Type B pancreatic cell (in vitro differentiated cells): ENCODE measurements at regions not wholly inside any gene's neighbourhood (a gene's known extent, or its start where the extent isn't known, plus 50 kb on each side); places are given as distances from the start of the nearest gene placed in this dataset.
A peak's percentile ranks its signal among the peaks of the same experiment; 100 is the strongest.
"Not testable (repeated sequence)": the region's sequence is repeated elsewhere in the genome, so short reads cannot be mapped to it uniquely, and the experiment has no call there.

Experiments
- DNase-seq: peaks from one replicate; pipeline ENCODE4 v3.0.0; 2021; ENCODE audit warnings: mixed read lengths; ENCODE audit not compliant: unreplicated experiment; ENCODE audit errors: extremely low spot score
- H3K27ac Mint-ChIP-seq: 2 replicates; pipeline ENCODE4 v1.8.0; 2021; ENCODE audit warnings: mild to moderate bottlenecking, mixed read lengths
- H3K27me3 Mint-ChIP-seq: 2 replicates; pipeline ENCODE4 v1.8.0; 2021; ENCODE audit warnings: mixed read lengths
- H3K36me3 Mint-ChIP-seq: 2 replicates; pipeline ENCODE4 v1.8.0; 2021; ENCODE audit warnings: mixed read lengths
- H3K4me1 Mint-ChIP-seq: one replicate; pipeline ENCODE4 v1.8.0; 2021; ENCODE audit warnings: mixed read lengths; ENCODE audit not compliant: unreplicated experiment
- H3K4me3 Mint-ChIP-seq: 2 replicates; pipeline ENCODE4 v1.8.0; 2021; ENCODE audit warnings: mild to moderate bottlenecking, mixed read lengths
- H3K9me3 Mint-ChIP-seq: 2 replicates; pipeline ENCODE4 v1.8.0; 2021; ENCODE audit warnings: mixed read lengths
- CTCF ChIP-seq: fragments of 200-600 bp; sonication (generic); conservative IDR thresholded peaks from 2 replicates; pipeline ENCODE4 v1.5.0; 2021; ENCODE audit warnings: antibody characterized with exemption, mild to moderate bottlenecking

- peaks cover 6% of the 10 kb centered on the region for H3K9me3 Mint-ChIP-seq
- H3K4me3 Mint-ChIP-seq, result no peak overlapping the region
- no peak overlapping the region for H3K27ac Mint-ChIP-seq
- no peak for DNase-seq
- H3K27me3 Mint-ChIP-seq, result peaks cover 4% of the 10 kb centered on the region
- peaks cover 4% of the 10 kb centered on the region for H3K36me3 Mint-ChIP-seq
- no peak for TF ChIP-seq CTCF
- H3K4me1 Mint-ChIP-seq, result peaks cover 10% of the 10 kb centered on the region
Measured at GRCh38 chr6:163750431-163751031, 336.0 kb downstream of the QKI start.

GRCh38 chr6:163748886-163749285, 334.4 kb downstream of the QKI start:
- DNase-seq, result no peak
- Mint-ChIP-seq H3K4me1 (peaks cover 16% of the 10 kb centered on the region), H3K4me3 (no peak overlapping the region), H3K36me3 (no peaks in the 10 kb centered on the region), H3K27ac (no peak overlapping the region), H3K9me3 (peaks cover 6% of the 10 kb centered on the region), H3K27me3 (no peaks in the 10 kb centered on the region)
- no peak for TF ChIP-seq CTCF

GRCh38 chr6:163748036-163748435, 333.5 kb downstream of the QKI start:
- Mint-ChIP-seq H3K36me3 (no peaks in the 10 kb centered on the region), H3K27ac (no peak overlapping the region), H3K4me3 (no peak overlapping the region), H3K9me3 (peaks cover 6% of the 10 kb centered on the region), H3K27me3 (no peaks in the 10 kb centered on the region), H3K4me1 (peaks cover 16% of the 10 kb centered on the region)
- no peak for DNase-seq
- no peak for TF ChIP-seq CTCF

GRCh38 chr6:163747058-163747457, 332.5 kb downstream of the QKI start:
- peaks cover 16% of the 10 kb centered on the region for H3K4me1 Mint-ChIP-seq
- H3K27me3 Mint-ChIP-seq, H3K9me3 Mint-ChIP-seq, H3K36me3 Mint-ChIP-seq, H3K4me3 Mint-ChIP-seq, DNase-seq, H3K27ac Mint-ChIP-seq: not testable (repeated sequence)

- no peaks in the 10 kb centered on the region for H3K9me3 Mint-ChIP-seq
- H3K4me1 Mint-ChIP-seq, result peaks cover 16% of the 10 kb centered on the region
- H3K27me3 Mint-ChIP-seq, result no peaks in the 10 kb centered on the region
- no peak for TF ChIP-seq CTCF
- no peak for DNase-seq
- H3K36me3 Mint-ChIP-seq, result no peaks in the 10 kb centered on the region
- H3K4me3 Mint-ChIP-seq, result peak overlapping the region; percentile 0
- H3K27ac Mint-ChIP-seq, result peak overlapping the region; percentile 30
Measured at GRCh38 chr6:163745536-163746400, 331.2 kb downstream of the QKI start.

GRCh38 chr6:163744256-163744925, 329.9 kb downstream of the QKI start:
- H3K27ac Mint-ChIP-seq, result no peak overlapping the region
- no peak overlapping the region for H3K4me3 Mint-ChIP-seq
- H3K36me3 Mint-ChIP-seq, result no peaks in the 10 kb centered on the region
- peaks cover 13% of the 10 kb centered on the region for H3K4me1 Mint-ChIP-seq
- no peak for DNase-seq
- no peak for TF ChIP-seq CTCF
- H3K27me3 Mint-ChIP-seq, result no peaks in the 10 kb centered on the region
- no peaks in the 10 kb centered on the region for H3K9me3 Mint-ChIP-seq
